HG03103 (cell line): ENCODE measurements at regions not wholly inside any gene's neighbourhood (a gene's known extent, or its start where the extent isn't known, plus 50 kb on each side); places are given as distances from the start of the nearest gene placed in this dataset.
"Not testable (repeated sequence)": the region's sequence is repeated elsewhere in the genome, so short reads cannot be mapped to it uniquely, and the experiment has no call there.

Source experiments
- ATAC-seq: cut with Tn5 transposase; IDR thresholded peaks from one replicate; pipeline ENCODE4 v1.9.1; 2021; ENCODE audit warnings: low read depth; ENCODE audit not compliant: unreplicated experiment

DNA sequence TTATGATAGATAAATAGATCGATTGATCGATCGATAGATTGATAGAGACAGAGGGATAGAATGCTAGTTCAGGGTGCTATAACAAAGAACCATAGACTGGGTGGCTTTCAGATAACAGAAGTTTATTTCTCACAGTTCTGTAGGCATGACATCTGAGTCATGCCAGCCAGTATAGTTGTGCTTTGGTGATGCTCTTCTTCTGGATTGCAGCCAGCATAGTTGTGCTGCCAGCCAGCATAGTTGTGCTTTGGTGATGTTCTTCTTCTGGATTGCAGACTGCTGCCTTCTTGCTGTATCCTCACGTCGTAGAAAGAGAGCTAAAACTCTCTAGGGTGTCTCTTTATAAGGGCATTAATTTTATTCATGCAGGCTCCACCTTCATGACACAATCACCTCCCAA, 860.8 kb downstream of the BRINP3 start:
- ATAC-seq: no peak

GRCh38 chr1:189619682-189620332, 857.9 kb downstream of the BRINP3 start:
- no peak for ATAC-seq

GRCh38 chr1:189620471-189620870, 857.2 kb downstream of the BRINP3 start:
- ATAC-seq: no peak

GRCh38 chr1:189623336-189623735, 854.3 kb downstream of the BRINP3 start:
- ATAC-seq: no peak

GRCh38 chr1:189627427-189627826, 850.2 kb downstream of the BRINP3 start:
- ATAC-seq: no peak

DNA sequence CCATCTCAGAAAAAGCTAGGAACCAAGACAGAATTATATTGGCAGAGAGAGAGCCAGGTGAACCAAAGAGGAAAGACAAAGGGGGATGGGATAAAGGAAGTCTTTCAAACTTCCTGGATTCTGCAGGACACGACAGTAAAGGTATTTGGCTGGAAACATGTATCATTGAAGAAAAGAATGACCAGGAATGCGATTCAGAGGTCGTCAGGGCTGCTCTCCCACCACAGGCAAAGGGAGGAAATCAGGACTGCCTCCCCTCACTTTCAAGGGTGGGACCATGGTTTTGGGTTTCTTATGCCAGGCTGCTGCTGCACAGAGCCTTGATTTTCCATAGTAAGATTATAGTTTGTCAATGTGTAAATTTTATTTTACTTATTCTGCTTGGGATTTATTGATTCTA, 848.8 kb downstream of the BRINP3 start:
- ATAC-seq: no peak

- ATAC-seq: no peak
Observed at GRCh38 chr1:189633658-189634057, 844.0 kb downstream of the BRINP3 start.

DNA sequence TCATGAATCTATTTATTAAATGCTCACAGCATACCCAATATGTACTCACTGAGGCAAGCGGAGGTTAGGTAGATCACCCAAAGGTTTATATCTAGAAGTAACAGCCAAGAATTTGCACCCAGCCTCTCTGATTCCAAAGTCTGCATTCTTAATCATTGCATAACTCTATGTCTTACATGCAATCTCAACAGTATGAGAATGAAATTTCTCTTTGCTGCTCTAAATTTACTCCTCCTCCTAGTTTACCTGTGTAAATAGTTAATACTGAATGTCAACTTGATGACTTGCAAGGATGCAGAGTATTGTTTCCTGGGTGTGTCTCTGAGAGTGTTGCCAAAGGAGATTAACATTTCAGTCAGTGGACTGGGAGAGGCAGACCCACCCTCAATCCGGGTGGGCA, 840.6 kb downstream of the BRINP3 start:
- ATAC-seq: no peak

GRCh38 chr1:189644156-189644555, 833.5 kb downstream of the BRINP3 start:
- not testable (repeated sequence) for ATAC-seq

- no peak for ATAC-seq
Observed at GRCh38 chr1:189644970-189645369, 832.7 kb downstream of the BRINP3 start.

GRCh38 chr1:189646066-189646465, 831.6 kb downstream of the BRINP3 start:
- no peak for ATAC-seq

DNA sequence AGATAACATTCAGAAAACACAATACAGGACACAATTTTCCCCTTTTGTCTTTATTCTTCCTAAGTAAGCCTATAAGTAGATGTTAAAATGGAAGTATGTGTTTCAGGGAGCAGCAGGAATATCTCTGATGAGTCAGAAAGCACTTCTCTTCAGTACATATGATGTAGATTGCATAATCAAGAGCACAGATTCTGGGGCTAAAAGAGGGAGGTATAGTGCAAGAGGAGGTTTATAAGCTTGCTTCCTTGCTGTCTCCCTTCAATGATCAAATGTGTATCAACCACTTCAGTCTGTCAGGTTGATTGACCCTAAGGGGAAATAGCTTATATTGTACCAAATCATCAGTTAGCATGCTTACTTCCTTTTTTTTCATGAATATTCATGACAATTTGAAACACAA, 822.8 kb downstream of the BRINP3 start:
- ATAC-seq: no peak

DNA sequence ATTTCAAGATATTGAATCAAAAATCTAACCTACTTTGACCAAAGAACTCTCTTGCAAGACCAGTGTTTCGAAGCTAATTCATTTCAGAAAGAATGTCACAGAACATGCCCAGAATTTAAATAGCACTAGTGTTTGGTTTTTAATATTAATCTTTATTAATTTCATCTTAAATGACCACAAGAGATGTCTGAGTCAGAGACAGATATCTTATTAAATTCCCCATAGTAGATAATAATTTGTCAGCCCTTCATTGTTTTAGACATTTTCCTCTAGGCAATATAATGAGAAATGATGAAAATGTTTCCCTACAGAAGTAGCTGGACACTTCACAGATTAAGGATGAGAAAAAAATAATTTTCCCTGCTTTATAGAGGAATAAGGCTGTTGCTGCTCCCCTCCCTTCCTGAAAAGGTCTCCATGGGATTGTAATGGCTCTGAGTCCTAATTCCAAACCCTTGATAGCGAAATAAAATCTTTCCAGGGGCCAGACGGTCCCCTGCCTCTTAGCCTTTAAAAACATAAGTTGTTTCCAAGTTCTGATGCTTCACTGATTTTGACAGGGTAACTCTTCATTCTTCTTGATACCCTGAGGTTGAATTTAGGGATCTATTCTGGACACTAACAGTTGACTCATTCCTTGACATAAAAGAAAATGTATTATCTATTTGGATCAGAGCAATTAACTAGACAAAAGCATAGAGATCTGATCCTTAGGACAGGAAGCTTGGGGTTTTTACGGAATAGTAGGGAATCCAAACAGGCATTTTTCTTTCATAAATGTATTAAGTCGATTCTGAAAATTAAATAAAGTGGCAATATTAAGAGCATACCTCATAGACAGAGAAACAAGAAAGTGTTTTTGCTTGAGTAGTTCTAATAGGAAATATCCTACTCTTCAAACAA, 820.8 kb downstream of the BRINP3 start:
- ATAC-seq: no peak

DNA sequence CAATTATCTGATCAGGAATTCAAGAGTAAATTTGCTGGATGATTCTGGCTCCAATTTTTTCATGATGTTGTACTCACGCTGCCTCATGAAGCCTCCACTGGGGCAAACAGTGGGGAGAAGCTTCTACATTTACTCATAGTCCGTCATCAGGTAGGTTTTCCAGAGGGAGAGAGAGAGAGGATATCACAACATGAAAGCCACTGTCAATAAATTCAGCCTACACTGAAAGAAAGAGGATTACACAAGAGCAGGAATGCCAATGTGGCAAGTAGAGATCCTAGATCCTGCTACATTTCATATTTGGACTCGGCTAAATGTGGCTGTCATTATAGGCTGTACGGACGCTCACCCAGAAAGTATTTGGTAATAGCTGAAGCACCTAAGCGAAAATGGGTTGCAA, 819.9 kb downstream of the BRINP3 start:
- ATAC-seq: no peak

GRCh38 chr1:189658381-189658780, 819.3 kb downstream of the BRINP3 start:
- no peak for ATAC-seq

- no peak for ATAC-seq
Observed at GRCh38 chr1:189659731-189660130, 817.9 kb downstream of the BRINP3 start.

DNA sequence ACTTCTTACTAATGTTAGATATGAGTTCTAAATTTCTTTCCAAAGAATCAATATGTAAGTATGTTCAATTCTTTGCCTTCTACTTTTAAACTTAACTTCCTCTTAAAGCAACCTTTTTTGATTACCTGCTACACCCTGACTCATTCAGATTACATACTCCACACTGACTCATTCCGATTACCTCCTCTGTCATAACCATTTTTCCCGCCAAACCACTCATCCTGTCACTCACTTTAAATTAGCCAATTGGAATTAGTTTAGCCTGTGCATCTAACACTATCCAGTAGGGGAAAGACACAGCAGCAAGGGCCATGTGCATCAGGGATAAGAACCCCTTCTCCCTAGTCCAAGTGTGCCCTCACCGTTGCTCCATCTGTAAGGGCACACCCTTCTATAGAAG, 815.5 kb downstream of the BRINP3 start:
- no peak for ATAC-seq

DNA sequence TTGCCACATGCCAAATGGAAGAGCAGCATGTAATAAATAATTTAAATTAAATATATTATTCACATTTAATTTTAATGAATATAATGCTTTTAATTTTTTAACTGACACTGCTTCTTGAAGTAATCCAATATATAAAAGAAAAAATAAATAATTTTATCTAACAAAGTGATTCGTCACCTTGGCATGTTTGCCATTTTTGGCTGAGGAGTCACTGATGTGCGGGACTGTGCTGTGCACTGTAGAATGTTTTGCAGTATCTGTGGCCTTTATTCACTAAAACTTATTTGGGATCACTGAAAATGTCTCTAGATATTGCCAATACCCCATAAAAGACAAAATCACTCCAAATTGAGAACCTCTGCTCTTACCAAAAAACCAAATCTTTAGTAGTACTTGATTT, 807.8 kb downstream of the BRINP3 start:
- no peak for ATAC-seq

DNA sequence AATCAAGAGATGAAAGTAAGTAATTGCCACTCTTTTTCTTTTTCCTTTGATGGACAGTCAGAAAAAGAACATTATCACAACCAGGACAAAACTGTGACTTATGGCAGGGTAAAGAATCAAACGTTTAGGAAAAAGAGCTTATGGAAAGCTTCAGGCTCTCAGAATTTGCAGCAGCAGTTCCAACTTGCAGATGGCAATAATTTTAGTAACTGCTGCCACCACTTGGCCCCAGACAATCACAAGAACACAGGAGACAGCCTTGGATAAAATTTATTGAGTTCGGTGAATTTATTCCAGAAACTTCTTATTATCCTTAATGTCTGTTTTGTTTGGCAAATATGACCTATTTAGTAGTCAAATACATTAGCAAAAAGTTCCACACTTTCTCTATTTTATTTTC, 804.4 kb downstream of the BRINP3 start:
- no peak for ATAC-seq

GRCh38 chr1:189675712-189676244, 801.9 kb downstream of the BRINP3 start:
- no peak for ATAC-seq

DNA sequence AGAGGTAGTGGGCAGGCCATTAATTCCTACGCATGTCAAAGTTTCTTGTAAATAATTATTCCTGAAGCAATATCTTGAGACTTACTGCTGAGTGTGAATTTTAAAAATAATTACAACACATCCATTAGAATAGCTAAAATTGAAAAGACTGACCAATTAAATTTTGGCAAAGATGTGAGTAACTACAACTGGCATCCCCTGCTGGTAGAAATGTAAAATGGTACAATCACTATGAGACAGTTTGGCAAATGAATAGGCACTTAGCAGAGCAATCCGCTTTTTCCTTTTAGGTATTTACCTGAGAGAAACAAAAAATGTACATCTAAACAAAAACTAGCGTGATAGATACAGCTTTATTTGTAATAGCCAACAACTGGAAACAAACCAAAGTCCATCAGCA, 798.9 kb downstream of the BRINP3 start:
- ATAC-seq: no peak
